ENCODE measurements at regions not wholly inside any gene's neighbourhood (a gene's known extent, or its start where the extent isn't known, plus 50 kb on each side); places are given as distances from the start of the nearest gene placed in this dataset.

- TF ChIP-seq CTCF (IDR thresholded peaks at IDR 0.05; ENCODE audit: low read depth, low read length, missing input control): no peak
- no peak for TF ChIP-seq JUND (IDR thresholded peaks at IDR 0.05)
- no peak for TF ChIP-seq YY1 (IDR thresholded peaks at IDR 0.05)
- no peak for TF ChIP-seq REST (IDR thresholded peaks at IDR 0.05)
- TF ChIP-seq TAF1 (conservative IDR thresholded peaks at IDR 0.05): no peak
- no peak for TF ChIP-seq RXRA (IDR thresholded peaks at IDR 0.05)
- no peak for TF ChIP-seq HNF4G (IDR thresholded peaks at IDR 0.05)
- no peak for TF ChIP-seq MAX (IDR thresholded peaks at IDR 0.05)
- no peak for TF ChIP-seq EGR1 (IDR thresholded peaks at IDR 0.05; ENCODE audit: low read depth in 2 of 2)
- no peak for TF ChIP-seq ATF3 (IDR thresholded peaks at IDR 0.05)
- no peak for TF ChIP-seq GABPA (IDR thresholded peaks at IDR 0.05 in 1 of 2, conservative IDR thresholded peaks at IDR 0.05 in 1 of 2)
These were observed 150.5 kb upstream of the XPO1 start for GRCh38 chr2:61688369-61689334.

Data from liver (tissue), 3 donors.